OCI-LY1 (cell line): ENCODE measurements at regions not wholly inside any gene's neighbourhood (a gene's known extent, or its start where the extent isn't known, plus 50 kb on each side); places are given as distances from the start of the nearest gene placed in this dataset.

Source experiments
- H2AFZ ChIP-seq: fragments of 200-600 bp; sonication (generic), shearing (Covaris generic); 2 replicates; pipeline ENCODE4 v1.6.0; 2014; ENCODE audit warnings: antibody characterized with exemption, mild to moderate bottlenecking, low read length
- H3F3A ChIP-seq: fragments of 200-600 bp; sonication (generic), shearing (Covaris generic); 2 replicates; pipeline ENCODE4 v1.6.0; 2014; ENCODE audit warnings: mild to moderate bottlenecking, antibody characterized with exemption, low read length, moderate library complexity; ENCODE audit not compliant: insufficient read depth
- H3K27ac ChIP-seq: fragments of 200-600 bp; sonication (generic); 2 replicates; pipeline ENCODE4 v1.5.1; 2014; ENCODE audit warnings: low read length, mixed run types, mild to moderate bottlenecking, low read depth; ENCODE audit not compliant: poor library complexity, severe bottlenecking
- H3K27me3 ChIP-seq: fragments of 200-600 bp; sonication (generic); 2 replicates; pipeline ENCODE4 v1.6.0; 2014; ENCODE audit warnings: antibody characterized with exemption, mild to moderate bottlenecking, low read length, moderate library complexity; ENCODE audit not compliant: insufficient read depth
- H3K36me3 ChIP-seq: fragments of 200-600 bp; sonication (generic); 2 replicates; pipeline ENCODE4 v1.6.1; 2014; ENCODE audit warnings: mild to moderate bottlenecking, antibody characterized with exemption, low read length, moderate library complexity, mixed read lengths; ENCODE audit not compliant: insufficient read depth
- H3K4me1 ChIP-seq: fragments of 200-600 bp; sonication (generic); 2 replicates; pipeline ENCODE4 v1.5.1; 2014; ENCODE audit warnings: mild to moderate bottlenecking, low read length, moderate library complexity; ENCODE audit not compliant: insufficient read depth, severe bottlenecking
- H3K4me2 ChIP-seq: fragments of 200-600 bp; sonication (generic), shearing (Covaris generic); 2 replicates; pipeline ENCODE4 v1.6.1; 2014; ENCODE audit warnings: low read length
- H3K4me3 ChIP-seq: fragments of 200-600 bp; sonication (generic); 2 replicates; pipeline ENCODE4 v1.5.1; 2014; ENCODE audit warnings: low read length, low read depth, mild to moderate bottlenecking, mixed read lengths; ENCODE audit not compliant: poor library complexity, severe bottlenecking
- H3K79me2 ChIP-seq: fragments of 200-600 bp; shearing (Covaris generic); 2 replicates; pipeline ENCODE4 v1.6.1; 2016; ENCODE audit warnings: mixed run types, low read length, mixed read lengths; ENCODE audit not compliant: insufficient read depth
- H3K9ac ChIP-seq: fragments of 200-600 bp; sonication (generic), shearing (Covaris generic); 2 replicates; pipeline ENCODE4 v1.6.1; 2014; ENCODE audit warnings: mild to moderate bottlenecking, low read length, mixed read lengths
- H3K9me2 ChIP-seq: fragments of 200-600 bp; sonication (generic), shearing (Covaris generic); 2 replicates; pipeline ENCODE4 v1.6.1; 2014; ENCODE audit warnings: low read depth, mild to moderate bottlenecking, low read length, mixed read lengths
- H3K9me3 ChIP-seq: fragments of 200-600 bp; shearing (Covaris generic); 2 replicates; pipeline ENCODE4 v1.6.1; 2014; ENCODE audit warnings: low read length, mixed read lengths
- H4K20me1 ChIP-seq: fragments of 200-600 bp; sonication (generic), shearing (Covaris generic); 2 replicates; pipeline ENCODE4 v1.6.0; 2016; ENCODE audit warnings: mild to moderate bottlenecking, low read length; ENCODE audit not compliant: insufficient read depth
- CTCF ChIP-seq: fragments of 200-600 bp; sonication (generic), shearing (Covaris generic); IDR thresholded peaks from 2 replicates; pipeline ENCODE4 v1.5.1; 2017; ENCODE audit warnings: mild to moderate bottlenecking, antibody characterized with exemption, low read length, moderate library complexity, mixed read lengths
- EZH2 ChIP-seq: fragments of 200-600 bp; sonication (generic), shearing (Covaris generic); IDR thresholded peaks from 2 replicates; pipeline ENCODE4 v1.8.0; 2017; ENCODE audit warnings: borderline replicate concordance, mixed run types, mild to moderate bottlenecking, antibody characterized with exemption, low read length, moderate library complexity, mixed read lengths

- H2AFZ ChIP-seq, result no peak overlapping the region
- H3K27ac ChIP-seq, result no peak overlapping the region
- H3K4me3 ChIP-seq, result no peak overlapping the region
- no peaks in the 10 kb centered on the region for H3K9me2 ChIP-seq
- H3F3A ChIP-seq, result no peaks in the 10 kb centered on the region
- TF ChIP-seq EZH2 (no peak), CTCF (no peak)
- H3K27me3 ChIP-seq, result no peaks in the 10 kb centered on the region
- H3K4me2 ChIP-seq, result no peak overlapping the region
- no peaks in the 10 kb centered on the region for H3K79me2 ChIP-seq
- H4K20me1 ChIP-seq, result no peaks in the 10 kb centered on the region
- no peaks in the 10 kb centered on the region for H3K36me3 ChIP-seq
- H3K4me1 ChIP-seq, result no peaks in the 10 kb centered on the region
- H3K9ac ChIP-seq, result no peak overlapping the region
- no peaks in the 10 kb centered on the region for H3K9me3 ChIP-seq
Measured at GRCh38 chr16:7037495-7037894, 295.1 kb upstream of the RBFOX1 start.

GRCh38 chr16:7031031-7031430, 301.6 kb upstream of the RBFOX1 start:
- Histone ChIP-seq H3K27me3 (no peaks in the 10 kb centered on the region), H3K36me3 (no peaks in the 10 kb centered on the region), H3K9me3 (no peaks in the 10 kb centered on the region), H3K79me2 (no peaks in the 10 kb centered on the region), H3K4me3 (no peak overlapping the region), H3K4me1 (no peaks in the 10 kb centered on the region), H3K27ac (no peak overlapping the region), H3K9me2 (no peaks in the 10 kb centered on the region), H3F3A (no peaks in the 10 kb centered on the region), H4K20me1 (no peaks in the 10 kb centered on the region), H3K9ac (no peak overlapping the region), H2AFZ (no peak overlapping the region), H3K4me2 (no peak overlapping the region)
- no peak for TF ChIP-seq CTCF
- TF ChIP-seq EZH2, result no peak

- Histone ChIP-seq H3K9me2 (no peaks in the 10 kb centered on the region), H3K4me2 (no peak overlapping the region), H3K79me2 (no peaks in the 10 kb centered on the region), H3K27ac (no peak overlapping the region), H2AFZ (no peak overlapping the region), H3K4me3 (no peak overlapping the region), H3F3A (no peaks in the 10 kb centered on the region), H3K4me1 (no peaks in the 10 kb centered on the region), H3K27me3 (no peaks in the 10 kb centered on the region), H3K36me3 (no peaks in the 10 kb centered on the region), H4K20me1 (no peaks in the 10 kb centered on the region), H3K9ac (no peak overlapping the region), H3K9me3 (no peaks in the 10 kb centered on the region)
- no peak for TF ChIP-seq CTCF
- no peak for TF ChIP-seq EZH2
Measured at GRCh38 chr16:7027401-7027800, 305.2 kb upstream of the RBFOX1 start.
